HEK293 (cell line): ENCODE measurements at regions not wholly inside any gene's neighbourhood (a gene's known extent, or its start where the extent isn't known, plus 50 kb on each side); places are given as distances from the start of the nearest gene placed in this dataset.

Experiments used
- CTCF ChIP-seq: fragments of 450-650 bp; formaldehyde crosslinking; IDR thresholded peaks from 2 replicates; pipeline ENCODE4 v1.5.1; 2016; ENCODE audit warnings: missing biosample characterization, missing genetic modification characterization
- KLF7 ChIP-seq: fragments of 450-650 bp; formaldehyde crosslinking; IDR thresholded peaks from 2 replicates; pipeline ENCODE4 v1.5.1; 2016; ENCODE audit warnings: missing biosample characterization, missing genetic modification characterization, borderline replicate concordance
- ZNF416 ChIP-seq: fragments of 450-650 bp; formaldehyde crosslinking; IDR thresholded peaks from 2 replicates; pipeline ENCODE4 v1.5.1; 2016; ENCODE audit warnings: missing biosample characterization, missing genetic modification characterization
- ZNF473 ChIP-seq: fragments of 450-650 bp; formaldehyde crosslinking; IDR thresholded peaks from 2 replicates; pipeline ENCODE4 v1.5.1; 2017; ENCODE audit warnings: missing biosample characterization, missing genetic modification characterization

GRCh38 chr6:147063469-147064031 lies 140.7 kb upstream of the STXBP5 start:
- TF ChIP-seq CTCF (tag by site-specific recombination), result no peak
- no peak for TF ChIP-seq KLF7
- TF ChIP-seq ZNF416, result no peak
- no peak for TF ChIP-seq ZNF473 (tag by site-specific recombination)
